Lower leg skin (tissue), 3 donors: ENCODE measurements at regions not wholly inside any gene's neighbourhood (a gene's known extent, or its start where the extent isn't known, plus 50 kb on each side); places are given as distances from the start of the nearest gene placed in this dataset.

Experiments used
- CTCF ChIP-seq, 3 donors: fragments of 450-650 bp; IDR thresholded peaks; one replicate each; pipeline ENCODE4 v1.5.1; 2016; ENCODE audit warnings: antibody characterized with exemption in 3 of 3, mild to moderate bottlenecking in 3 of 3, moderate library complexity in 2 of 3
- POLR2A ChIP-seq, 2 donors: fragments of 450-650 bp; IDR thresholded peaks; one replicate each; pipeline ENCODE4 v1.6.1; 2016 to 2017; ENCODE audit warnings: antibody characterized with exemption in 2 of 2, mild to moderate bottlenecking in 1 of 2, moderate library complexity in 1 of 2

- TF ChIP-seq CTCF (IDR thresholded peaks at IDR 0.05) (no peak), POLR2A (IDR thresholded peaks at IDR 0.05) (no peak)
Observed at GRCh38 chr10:57993302-57993701, 274.4 kb downstream of the IPMK start.
